Activated CD8-positive, alpha-beta T cell treated with anti-CD3 and anti-CD28 coated beads for 36 hours (primary cell): ENCODE measurements at regions not wholly inside any gene's neighbourhood (a gene's known extent, or its start where the extent isn't known, plus 50 kb on each side); places are given as distances from the start of the nearest gene placed in this dataset.

Experiments used
- ATAC-seq: fragments of 200-7000 bp; cut with Tn5 transposase; one replicate; pipeline ENCODE4 v1.10.0; 2021; ENCODE audit warnings: mild to moderate bottlenecking, moderate library complexity
- CTCF ChIA-PET: fragments of 350-600 bp; sonication (Branson Sonifier 250); formaldehyde crosslinking; loops from one replicate; lab custom pipeline; 2021; ENCODE audit warnings: antibody characterized with exemption; lab: Charles Lee
- POLR2A ChIA-PET: fragments of 350-600 bp; sonication (Branson Sonifier 250); formaldehyde crosslinking; loops from one replicate; lab custom pipeline; 2021; ENCODE audit warnings: antibody characterized with exemption; lab: Charles Lee
- DNase-seq: peaks from one replicate; pipeline ENCODE4 v3.0.0-alpha.2; 2020
- H3K27ac Mint-ChIP-seq: one replicate; pipeline ENCODE4 v1.8.0; 2021; ENCODE audit warnings: mild to moderate bottlenecking, mixed read lengths
- H3K27me3 Mint-ChIP-seq: one replicate; pipeline ENCODE4 v1.8.0; 2021; ENCODE audit warnings: mixed read lengths
- H3K36me3 Mint-ChIP-seq: one replicate; pipeline ENCODE4 v1.8.0; 2021; ENCODE audit warnings: low read depth, mixed read lengths
- H3K4me1 Mint-ChIP-seq: one replicate; pipeline ENCODE4 v1.8.0; 2021; ENCODE audit warnings: low read depth, mixed read lengths
- H3K4me3 Mint-ChIP-seq: one replicate; pipeline ENCODE4 v1.8.0; 2021; ENCODE audit warnings: mild to moderate bottlenecking, moderate library complexity, mixed read lengths
- H3K9me3 Mint-ChIP-seq: one replicate; pipeline ENCODE4 v1.8.0; 2021; ENCODE audit warnings: mixed read lengths
- CTCF ChIP-seq: fragments of 200-600 bp; IDR thresholded peaks from one replicate; pipeline ENCODE4 v1.8.0; 2022; ENCODE audit warnings: antibody characterized with exemption, mild to moderate bottlenecking
- intact Hi-C: fragments of 100-400 bp; cut with micrococcal nuclease; formaldehyde crosslinking; loops from one replicate; pipeline ENCODE4 v1.10.0; 2022

- peak; percentile 38 for TF ChIP-seq CTCF
- ATAC-seq: peak; percentile 7
- Mint-ChIP-seq H3K36me3 (no peaks in the 10 kb centered on the region), H3K27ac (no peak overlapping the region), H3K9me3 (no peaks in the 10 kb centered on the region), H3K27me3 (no peaks in the 10 kb centered on the region), H3K4me3 (no peak overlapping the region), H3K4me1 (no peaks in the 10 kb centered on the region)
- no peak for DNase-seq
- CTCF ChIA-PET: interaction anchor here (0.9 to 1.2 kb wide), 2 partner anchors 32 to 886 kb away, joined by 3 read pairs; no protein-coding TSS in a partner anchor
- intact Hi-C loops: no loop called here
- POLR2A ChIA-PET: no interaction called here
These were observed 532.4 kb downstream of the ANXA1 start for GRCh38 chr9:73683862-73684591.

- ATAC-seq (no peak), DNase-seq (no peak)
- Mint-ChIP-seq H3K4me3 (no peak overlapping the region), H3K27me3 (no peaks in the 10 kb centered on the region), H3K4me1 (no peaks in the 10 kb centered on the region), H3K9me3 (peaks cover 1% of the 10 kb centered on the region), H3K27ac (no peak overlapping the region), H3K36me3 (no peaks in the 10 kb centered on the region)
- no peak for TF ChIP-seq CTCF
- POLR2A ChIA-PET: no interaction called here
- intact Hi-C loops: no loop called here
- CTCF ChIA-PET: interaction anchor here (0.9 to 1.2 kb wide), 2 partner anchors 33 to 885 kb away, joined by 3 read pairs; no protein-coding TSS in a partner anchor
These were observed 532.9 kb downstream of the ANXA1 start for GRCh38 chr9:73684601-73685000.

GRCh38 chr9:73685786-73686185, 534.1 kb downstream of the ANXA1 start:
- peaks cover 3% of the 10 kb centered on the region for H3K9me3 Mint-ChIP-seq
- CTCF ChIA-PET: no interaction called here
- H3K27ac Mint-ChIP-seq: no peak overlapping the region
- H3K4me3 Mint-ChIP-seq: no peak overlapping the region
- H3K27me3 Mint-ChIP-seq: no peaks in the 10 kb centered on the region
- no peaks in the 10 kb centered on the region for H3K36me3 Mint-ChIP-seq
- intact Hi-C loops: no loop called here
- ATAC-seq (no peak), DNase-seq (no peak)
- POLR2A ChIA-PET: no interaction called here
- no peaks in the 10 kb centered on the region for H3K4me1 Mint-ChIP-seq
- no peak for TF ChIP-seq CTCF

GRCh38 chr9:73689051-73689870, 537.6 kb downstream of the ANXA1 start:
- no peaks in the 10 kb centered on the region for H3K4me1 Mint-ChIP-seq
- DNase-seq (no peak), ATAC-seq (no peak)
- no peak overlapping the region for H3K27ac Mint-ChIP-seq
- ChIA-PET CTCF (no interaction called here), POLR2A (no interaction called here)
- no peaks in the 10 kb centered on the region for H3K27me3 Mint-ChIP-seq
- no peak for TF ChIP-seq CTCF
- H3K36me3 Mint-ChIP-seq: no peaks in the 10 kb centered on the region
- no peak overlapping the region for H3K4me3 Mint-ChIP-seq
- intact Hi-C loops: no loop called here
- peaks cover 3% of the 10 kb centered on the region for H3K9me3 Mint-ChIP-seq
